ENCODE measurements at regions not wholly inside any gene's neighbourhood (a gene's known extent, or its start where the extent isn't known, plus 50 kb on each side); places are given as distances from the start of the nearest gene placed in this dataset.
A peak's percentile ranks its signal among the peaks of the same experiment; 100 is the strongest.

- Mint-ChIP-seq H3K9me3 (no peaks in the 10 kb centered on the region), H3K4me3 (no peak overlapping the region), H3K27ac (no peak overlapping the region), H3K36me3 (ENCODE audit: insufficient read depth in 1 of 3, low read depth in 3 of 3) (no peaks in the 10 kb centered on the region; a peak in 1 of 7 replicates), H3K27me3 (ENCODE audit: low read depth) (no peaks in the 10 kb centered on the region), H3K4me1 (no peaks in the 10 kb centered on the region)
- Histone ChIP-seq H3T11ph (ENCODE audit: low read length) (no peak overlapping the region), H3K18ac (ENCODE audit: insufficient read length, low read depth, low read length) (no peak overlapping the region), H3K9ac (ENCODE audit: extremely low read depth, insufficient read length, low read length) (no peak overlapping the region), H3K23ac (ENCODE audit: insufficient read length, low read depth, low read length) (no peak overlapping the region), H3K4me1 (ENCODE audit: insufficient read depth, low read length) (no peaks in the 10 kb centered on the region), H3K14ac (ENCODE audit: insufficient read depth, low read length) (no peak overlapping the region), H3K56ac (ENCODE audit: insufficient read length, low read depth, low read length) (no peak overlapping the region), H2BK20ac (ENCODE audit: low read depth, low read length, poor library complexity, severe bottlenecking) (no peak overlapping the region), H3K23me2 (ENCODE audit: insufficient read length, low read depth, low read length, poor library complexity, severe bottlenecking) (no peaks in the 10 kb centered on the region), H4K20me1 (ENCODE audit: control insufficient read depth, insufficient read depth, insufficient read length) (no peaks in the 10 kb centered on the region), H3K4me2 (ENCODE audit: insufficient read depth, insufficient read length, low read length) (no peak overlapping the region), H3K9me3 (ENCODE audit: control insufficient read depth, low read depth, low read length) (no peaks in the 10 kb centered on the region), H3K27ac (ENCODE audit: insufficient read length, low read depth, low read length) (no peak overlapping the region), H3K79me2 (ENCODE audit: insufficient read depth, low read length) (no peaks in the 10 kb centered on the region), H2AFZ (ENCODE audit: low read length) (no peak overlapping the region), H4K8ac (replicated peaks; ENCODE audit: insufficient read length, low read depth, low read length) (no peak overlapping the region), H2AK5ac (ENCODE audit: insufficient read length, low read length) (no peak overlapping the region), H4K5ac (ENCODE audit: insufficient read length, low read depth, low read length) (no peak overlapping the region), H3K79me1 (ENCODE audit: insufficient read depth, low read depth, low read length, poor library complexity, severe bottlenecking) (no peaks in the 10 kb centered on the region), H4K91ac (ENCODE audit: insufficient read length, low read depth, low read length) (no peak overlapping the region), H2BK5ac (ENCODE audit: insufficient read length, low read length) (no peak overlapping the region), H2BK120ac (ENCODE audit: low read depth, low read length, poor library complexity, severe bottlenecking) (no peak overlapping the region), H2BK15ac (ENCODE audit: low read depth, low read length) (no peak overlapping the region), H2BK12ac (ENCODE audit: insufficient read length, low read depth, low read length) (no peak overlapping the region), H3K4ac (ENCODE audit: low read depth, low read length) (no peak overlapping the region), H3K27me3 (ENCODE audit: insufficient read depth, low read length) (no peaks in the 10 kb centered on the region)
- TF ChIP-seq CTCF (conservative IDR thresholded peaks at IDR 0.05) = peak; percentile 98
- DNase-seq = peak; percentile 69
- WGBS (ENCODE audit: extremely low coverage, insufficient read length, low lambda C conversion rate) = no CpG with 5 or more reads among the region's 10 CpGs
These were observed 94.9 kb upstream of the NT5E start for GRCh38 chr6:85354761-85355618.

All from H9 (cell line).